HG03521 (cell line): ENCODE measurements at regions not wholly inside any gene's neighbourhood (a gene's known extent, or its start where the extent isn't known, plus 50 kb on each side); places are given as distances from the start of the nearest gene placed in this dataset.

Experiments
- ATAC-seq: cut with Tn5 transposase; IDR thresholded peaks from one replicate; pipeline ENCODE4 v1.9.1; 2021; ENCODE audit warnings: mild to moderate bottlenecking, moderate library complexity; ENCODE audit not compliant: unreplicated experiment

DNA sequence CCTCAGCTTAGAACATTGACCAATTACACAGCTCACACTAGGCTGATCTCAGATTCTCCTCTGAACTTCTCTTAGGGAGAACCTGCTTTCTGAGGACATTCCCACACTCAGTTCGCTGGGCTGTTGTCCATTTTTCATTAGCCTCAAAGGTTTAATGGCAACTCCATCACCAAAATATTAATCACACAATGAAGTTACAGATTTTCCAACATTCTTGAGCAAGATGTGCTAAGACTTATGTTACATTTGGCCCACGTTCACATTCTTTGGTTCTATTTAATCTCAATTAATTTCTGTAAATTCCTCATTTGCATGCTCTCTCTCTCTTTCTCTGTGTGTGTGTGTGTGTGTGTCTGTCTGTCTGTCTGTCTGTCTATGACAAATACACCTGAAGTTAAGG, 82.3 kb upstream of the EDNRA start:
- no peak for ATAC-seq

- no peak for ATAC-seq
These were observed 80.2 kb upstream of the EDNRA start for GRCh38 chr4:147400721-147401120.

- no peak for ATAC-seq
These were observed 79.7 kb upstream of the EDNRA start for GRCh38 chr4:147401221-147401620.

- ATAC-seq = no peak
These were observed 73.4 kb upstream of the EDNRA start for GRCh38 chr4:147407261-147408045.

DNA sequence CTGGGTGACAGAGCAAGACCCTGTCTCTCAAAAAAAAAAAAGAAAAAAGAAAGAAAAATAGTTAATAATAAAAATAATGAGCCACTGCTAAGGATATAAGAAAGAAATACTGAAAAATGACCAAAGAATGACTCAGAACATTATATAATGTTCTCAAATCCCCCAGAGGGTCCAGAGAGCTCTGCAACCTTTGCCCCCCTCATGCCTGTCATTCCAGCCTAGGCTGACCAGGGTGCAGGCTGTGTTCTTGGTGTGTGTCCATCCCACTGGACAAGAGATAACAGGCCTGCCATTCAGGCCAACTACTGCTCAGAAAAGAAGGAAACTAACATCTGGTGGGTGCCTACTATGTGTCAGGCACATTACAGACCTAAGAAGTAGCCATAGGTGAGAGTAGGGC, 72.7 kb upstream of the EDNRA start:
- no peak for ATAC-seq

DNA sequence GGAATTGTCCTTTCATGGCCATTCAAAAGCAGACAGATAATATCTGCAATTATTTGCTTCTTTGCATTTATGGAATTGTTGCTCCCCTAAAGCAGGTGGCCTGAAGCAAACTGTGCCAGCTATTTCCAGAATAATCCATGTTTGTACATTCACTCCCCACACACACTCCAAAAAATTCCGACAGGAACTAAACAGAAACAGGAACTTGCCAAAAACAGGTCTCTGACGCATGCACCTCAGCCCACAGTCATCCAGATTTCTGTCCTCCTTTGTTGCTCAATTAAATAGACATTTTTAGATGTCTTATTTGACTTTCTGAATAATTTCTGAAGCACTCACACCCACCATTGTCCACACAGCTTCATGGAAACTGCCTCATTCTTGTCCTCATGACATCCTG, 71.5 kb upstream of the EDNRA start:
- no peak for ATAC-seq

- no peak for ATAC-seq
These were observed 62.7 kb upstream of the EDNRA start for GRCh38 chr4:147418226-147418625.

- no peak for ATAC-seq
These were observed 59.4 kb upstream of the EDNRA start for GRCh38 chr4:147421456-147421855.

- no peak for ATAC-seq
These were observed 57.7 kb upstream of the EDNRA start for GRCh38 chr4:147423229-147423628.

- no peak for ATAC-seq
These were observed 55.9 kb upstream of the EDNRA start for GRCh38 chr4:147425019-147425418.

- ATAC-seq = no peak
These were observed 52.3 kb upstream of the EDNRA start for GRCh38 chr4:147428583-147428982.

DNA sequence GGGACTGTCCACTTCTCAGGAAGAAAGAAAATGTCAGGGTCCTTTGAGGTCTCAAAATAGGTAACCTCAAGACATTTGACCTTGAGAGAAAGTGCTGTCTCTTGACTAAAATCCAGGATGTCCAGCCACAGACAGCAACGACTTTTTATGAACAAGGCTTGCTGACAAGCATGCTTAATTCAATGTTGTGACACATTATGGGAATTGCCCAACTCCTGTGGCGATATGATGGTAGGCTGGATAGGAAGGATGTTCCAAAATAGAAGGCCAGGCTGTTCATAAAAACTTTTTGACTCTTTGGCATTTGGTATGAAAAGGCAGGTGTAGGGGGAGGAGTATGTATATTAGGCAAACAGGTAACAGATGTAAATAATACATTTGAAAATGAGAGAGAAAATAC, 50.8 kb upstream of the EDNRA start:
- ATAC-seq = no peak
